ENCODE measurements at regions not wholly inside any gene's neighbourhood (a gene's known extent, or its start where the extent isn't known, plus 50 kb on each side); places are given as distances from the start of the nearest gene placed in this dataset.

- TF ChIP-seq CTCF (IDR thresholded peaks at IDR 0.05) (no peak), POLR2A (IDR thresholded peaks at IDR 0.05) (no peak)
- no peak overlapping the region for H3K4me3 ChIP-seq
- no peaks in the 10 kb centered on the region for H3K4me1 ChIP-seq
- H3K27ac ChIP-seq = no peak overlapping the region
- H3K27me3 ChIP-seq = peaks cover 0 to 40% (median 18%) of the 10 kb centered on the region in 9 donors
- WGBS, 4 donors = 62 to 79% (median 72%) methylated on average over 1 of the region's 1 CpG
- DNase-seq = no peak
- intact Hi-C loops (cut with DNase I) = no loop called here
- H3K9me3 ChIP-seq = peaks cover 0 to 25% (median 10%) of the 10 kb centered on the region in 12 donors
- ATAC-seq = no peak
- H3K36me3 ChIP-seq = no peaks in the 10 kb centered on the region
These were observed 75.7 kb upstream of the BRD7 start for GRCh38 chr16:50444526-50444925.

GRCh38 chr16:50442221-50442620 is 73.4 kb upstream of the BRD7 start:
- Histone ChIP-seq H3K27me3 (peaks cover 0 to 20% (median 0%) of the 10 kb centered on the region in 9 donors), H3K9me3 (peaks cover 0 to 36% (median 17%) of the 10 kb centered on the region in 12 donors), H3K27ac (no peak overlapping the region)

GRCh38 chr16:50441486-50442157 is 72.8 kb upstream of the BRD7 start:
- ATAC-seq = no peak
- Histone ChIP-seq H3K4me1 (no peaks in the 10 kb centered on the region), H3K27ac (no peak overlapping the region), H3K36me3 (no peaks in the 10 kb centered on the region), H3K4me3 (no peak overlapping the region), H3K9me3 (peaks cover 0 to 36% (median 17%) of the 10 kb centered on the region in 12 donors), H3K27me3 (peaks cover 0 to 14% (median 0%) of the 10 kb centered on the region in 9 donors)
- intact Hi-C loops (cut with DNase I) = no loop called here
- DNase-seq = no peak
- TF ChIP-seq CTCF (IDR thresholded peaks at IDR 0.05) = no peak
- no peak for TF ChIP-seq POLR2A (IDR thresholded peaks at IDR 0.05)
- WGBS, 4 donors = 39 to 76% (median 51%) methylated on average over 7 of the region's 7 CpGs

More at GRCh38 chr16:50442221-50442620, 73.4 kb upstream of the BRD7 start:
- TF ChIP-seq CTCF (IDR thresholded peaks at IDR 0.05) (no peak), POLR2A (IDR thresholded peaks at IDR 0.05) (no peak)
- no peak for ATAC-seq
- no peak overlapping the region for H3K4me3 ChIP-seq
- 80 to 91% (median 83%) methylated on average over 3 of the region's 3 CpGs; no CpG with 5 or more reads in 1 of the 4 donors for WGBS, 4 donors
- H3K36me3 ChIP-seq = no peaks in the 10 kb centered on the region
- no peak for DNase-seq
- intact Hi-C loops (cut with DNase I) = no loop called here
- H3K4me1 ChIP-seq = no peaks in the 10 kb centered on the region

- ATAC-seq (no peak), DNase-seq (no peak)
- intact Hi-C loops (cut with DNase I) = no loop called here
- 85 to 97% (median 90%) methylated on average over 3 to 4 of the region's 4 CpGs for WGBS, 4 donors
- Histone ChIP-seq H3K27me3 (peaks cover 0 to 9% (median 0%) of the 10 kb centered on the region in 9 donors), H3K4me1 (no peaks in the 10 kb centered on the region), H3K9me3 (peaks cover 0 to 36% (median 17%) of the 10 kb centered on the region in 12 donors), H3K36me3 (no peaks in the 10 kb centered on the region), H3K27ac (no peak overlapping the region), H3K4me3 (no peak overlapping the region)
- TF ChIP-seq POLR2A (IDR thresholded peaks at IDR 0.05) = no peak
- TF ChIP-seq CTCF (IDR thresholded peaks at IDR 0.05) = no peak
These were observed 72.2 kb upstream of the BRD7 start for GRCh38 chr16:50440991-50441390.

Measured in heart left ventricle (tissue), 16 donors.